Iris pigment epithelial cell (primary cell): ENCODE measurements at regions not wholly inside any gene's neighbourhood (a gene's known extent, or its start where the extent isn't known, plus 50 kb on each side); places are given as distances from the start of the nearest gene placed in this dataset.

ENCODE experiments used
- DNase-seq: peaks from one replicate; pipeline ENCODE4 v3.0.0-alpha.2; 2011; ENCODE audit warnings: low read depth

- DNase-seq = no peak
Measured at GRCh38 chr12:67797185-67797741, 148.7 kb downstream of the DYRK2 start.

GRCh38 chr12:67797753-67798152 is 149.2 kb downstream of the DYRK2 start:
- no peak for DNase-seq

GRCh38 chr12:67798768-67799167 is 150.2 kb downstream of the DYRK2 start:
- no peak for DNase-seq

- DNase-seq = no peak
Measured at GRCh38 chr12:67802731-67803130, 154.2 kb downstream of the DYRK2 start.

- DNase-seq = no peak
Measured at GRCh38 chr12:67803278-67803993, 154.9 kb downstream of the DYRK2 start.

- DNase-seq = no peak
Measured at GRCh38 chr12:67804168-67804567, 155.6 kb downstream of the DYRK2 start.

GRCh38 chr12:67807814-67808213 is 159.3 kb downstream of the DYRK2 start:
- peak; percentile 51 for DNase-seq

- no peak for DNase-seq
Measured at GRCh38 chr12:67810166-67810565, 161.6 kb downstream of the DYRK2 start.

GRCh38 chr12:67811437-67812361 is 163.2 kb downstream of the DYRK2 start:
- DNase-seq = peak; percentile 95

GRCh38 chr12:67813456-67813904 is 164.9 kb downstream of the DYRK2 start:
- DNase-seq = peak; percentile 79

- DNase-seq = no peak
Measured at GRCh38 chr12:67816269-67816668, 167.7 kb downstream of the DYRK2 start.

GRCh38 chr12:67818459-67818903 is 169.9 kb downstream of the DYRK2 start:
- DNase-seq = no peak

GRCh38 chr12:67819902-67820301 is 169.3 kb upstream of the IFNG-AS1 start:
- no peak for DNase-seq

- no peak for DNase-seq
Measured at GRCh38 chr12:67820694-67821093, 168.6 kb upstream of the IFNG-AS1 start.

- DNase-seq = no peak
Measured at GRCh38 chr12:67822826-67823225, 166.4 kb upstream of the IFNG-AS1 start.

- DNase-seq = peak; percentile 28
Measured at GRCh38 chr12:67826148-67826547, 163.1 kb upstream of the IFNG-AS1 start.

GRCh38 chr12:67826946-67827720 is 162.1 kb upstream of the IFNG-AS1 start:
- DNase-seq = peak; percentile 59

- peak; percentile 99 for DNase-seq
Measured at GRCh38 chr12:67827820-67828383, 161.3 kb upstream of the IFNG-AS1 start.

GRCh38 chr12:67829896-67830295 is 159.4 kb upstream of the IFNG-AS1 start:
- no peak for DNase-seq

GRCh38 chr12:67832155-67832554 is 157.1 kb upstream of the IFNG-AS1 start:
- DNase-seq = no peak

GRCh38 chr12:67833602-67834001 is 155.6 kb upstream of the IFNG-AS1 start:
- DNase-seq = no peak

GRCh38 chr12:67837876-67838275 is 151.4 kb upstream of the IFNG-AS1 start:
- DNase-seq = peak; percentile 3
